ENCODE measurements at regions not wholly inside any gene's neighbourhood (a gene's known extent, or its start where the extent isn't known, plus 50 kb on each side); places are given as distances from the start of the nearest gene placed in this dataset.

DNA sequence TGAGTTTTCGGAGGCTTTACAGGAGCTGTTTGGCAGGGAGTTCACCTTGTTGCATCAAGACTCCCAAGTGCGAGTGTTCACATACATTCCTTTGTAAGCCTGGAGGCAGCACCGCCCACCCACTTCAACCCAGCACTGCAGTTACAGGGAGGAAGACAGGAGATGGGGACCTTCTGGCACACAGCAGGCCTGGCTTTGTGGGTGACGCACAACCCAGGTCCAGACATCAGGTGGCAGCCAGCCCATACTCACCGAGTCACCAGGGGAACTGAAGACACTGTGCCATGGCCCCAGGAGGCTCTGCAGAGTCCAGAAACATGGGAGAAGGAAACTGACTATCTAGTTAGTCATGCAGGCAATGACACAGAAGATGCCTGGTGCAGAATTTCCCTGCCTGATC lies 305.9 kb upstream of the RNF32 start:
- H4K8ac ChIP-seq (ENCODE audit: low read depth in 2 of 2, low read length in 2 of 2) = no peak overlapping the region
- H2BK20ac ChIP-seq (ENCODE audit: low read depth, low read length) = no peak overlapping the region
- H2AK5ac ChIP-seq (ENCODE audit: low read depth, low read length) = no peak overlapping the region
- H2BK120ac ChIP-seq (ENCODE audit: low read depth, low read length) = no peak overlapping the region
- no peak overlapping the region for H2AFZ ChIP-seq (replicated peaks; ENCODE audit: low read length, poor library complexity)
- H3K36me3 ChIP-seq (ENCODE audit: control insufficient read depth, insufficient read depth, low read length) = no peaks in the 10 kb centered on the region
- H3K56ac ChIP-seq (ENCODE audit: extremely low read depth, insufficient read depth, low read length) = no peak overlapping the region
- no peaks in the 10 kb centered on the region for H4K20me1 ChIP-seq (ENCODE audit: insufficient read depth, low read length)
- H3K14ac ChIP-seq (replicated peaks; ENCODE audit: low read depth, low read length) = no peak overlapping the region
- in situ Hi-C loops (cut with MboI; ENCODE audit: low sequenced_read_pairs) = no loop called here
- dilution Hi-C loops (cut with HindIII; ENCODE audit: low sequenced_read_pairs, unreplicated experiment) = no loop called here
- H3K4me3 ChIP-seq (ENCODE audit: insufficient read depth, low read depth, low read length) = no peak overlapping the region
- ATAC-seq (ENCODE audit: low read depth) (no peak), DNase-seq (no peak)
- no peaks in the 10 kb centered on the region for H3K4me1 ChIP-seq (ENCODE audit: control insufficient read depth, insufficient read depth, low read length)
- no peak overlapping the region for H4K91ac ChIP-seq (ENCODE audit: insufficient read depth, low read depth, low read length)
- no TSS peak for BruUV-seq (replicated peaks)
- no peaks in the 10 kb centered on the region for H3K9me1 ChIP-seq (ENCODE audit: insufficient read depth, low read length)
- TF ChIP-seq NFE2L2 (IDR thresholded peaks at IDR 0.05; ENCODE audit: low read depth, low read length) = no peak
- H3K4me2 ChIP-seq (ENCODE audit: low read depth, low read length) = no peak overlapping the region
- H4K5ac ChIP-seq (ENCODE audit: low read depth, low read length) = no peak overlapping the region
- H3K9me3 ChIP-seq (ENCODE audit: control insufficient read depth, insufficient read depth, low read length) = peaks cover 42% of the 10 kb centered on the region
- H2AK9ac ChIP-seq (replicated peaks; ENCODE audit: low read depth, low read length, poor library complexity) = no peak overlapping the region
- H3K9ac ChIP-seq (ENCODE audit: low read depth, low read length) = no peak overlapping the region
- no peak overlapping the region for H3K23ac ChIP-seq (ENCODE audit: low read depth, low read length)
- ChIA-PET POLR2A (ENCODE audit: unreplicated experiment) (no interaction called here), CTCF (no interaction called here)
- no peak overlapping the region for H3K4ac ChIP-seq (ENCODE audit: low read depth, low read length)
- H3K27ac ChIP-seq (ENCODE audit: insufficient read depth, low read length) = no peak overlapping the region
- no peak overlapping the region for H2BK15ac ChIP-seq (ENCODE audit: low read depth, low read length)
- intact Hi-C loops (cut with micrococcal nuclease) = no loop called here
- no peak overlapping the region for H3K18ac ChIP-seq (ENCODE audit: low read depth, low read length)
- no peaks in the 10 kb centered on the region for H3K27me3 ChIP-seq (ENCODE audit: control insufficient read depth, insufficient read depth, low read length)
- WGBS, 2 experiments (ENCODE audit: extremely low coverage in 2 of 2, insufficient read length in 1 of 2) = 92% methylated on average over 2 of the region's 5 CpGs; no CpG with 5 or more reads in 1 of the 2 experiments
- no peaks in the 10 kb centered on the region for H3K79me1 ChIP-seq (ENCODE audit: low read depth in 1 of 2, low read length in 2 of 2)
- no peak overlapping the region for H2BK5ac ChIP-seq (ENCODE audit: low read depth, low read length, poor library complexity, severe bottlenecking)
